HepG2 (cell line): ENCODE measurements at regions not wholly inside any gene's neighbourhood (a gene's known extent, or its start where the extent isn't known, plus 50 kb on each side); places are given as distances from the start of the nearest gene placed in this dataset.

Experiments used
- ATAC-seq: fragments of 200-7000 bp; cut with Tn5 transposase; 3 replicates; pipeline ENCODE4 v1.9.1; 2020; ENCODE audit warnings: mild to moderate bottlenecking, moderate library complexity
- BruUV-seq: library from RNA; stranded (reverse); fragments of 400-500 nt; replicated peaks from 2 replicates; lab custom pipeline; 2021; lab: Mats Ljungman, UMichigan
- CTCF ChIA-PET: fragments of 300-600 bp; formaldehyde crosslinking; extraction: SDS; loops from one replicate; lab custom pipeline; 2021; ENCODE audit warnings: low total read pairs, inconsistent platforms, low intra/inter-chr PET ratio; lab: Yijun Ruan, JAX
- POLR2A ChIA-PET: fragments of 350-600 bp; sonication (Branson Sonifier 250); formaldehyde crosslinking; loops from one replicate; lab custom pipeline; 2020; ENCODE audit warnings: antibody characterized with exemption, inconsistent platforms; lab: Yijun Ruan, JAX
- DNase-seq: peaks from one replicate; pipeline ENCODE4 v3.0.0-alpha.2; 2015; ENCODE audit warnings: low spot score
- FAIRE-seq: peaks from 3 replicates; lab custom pipeline; 2011; peaks lifted over from hg19 to GRCh38; lab: Jason Lieb, UNC
- H2AFZ ChIP-seq: one replicate; pipeline ENCODE4 v1.6.1; 2011; ENCODE audit warnings: low read length, inconsistent platforms
- H3K27ac ChIP-seq: fragments of 300-600 bp; 3 replicates; pipeline ENCODE4 v1.8.0; 2011; ENCODE audit warnings: mixed run types, mild to moderate bottlenecking, mixed read lengths, low read length, inconsistent platforms; ENCODE audit not compliant: insufficient read depth; ENCODE audit errors: extremely low read length
- H3K27me3 ChIP-seq, 2 experiments: fragments of 200-600 bp in 1 of 2; 2 replicates in 1 of 2; 3 replicates in 1 of 2; pipeline versions ENCODE4 v1.6.0 to v1.8.0; 2011; ENCODE audit warnings: low read length in 2 of 2, mild to moderate bottlenecking in 2 of 2, moderate library complexity in 2 of 2, inconsistent platforms in 1 of 2; ENCODE audit not compliant: insufficient read depth in 2 of 2, control insufficient read depth in 1 of 2
- H3K36me3 ChIP-seq, 2 experiments: fragments of 200-600 bp in 1 of 2; replicated peaks in 1 of 2; 2 replicates in 1 of 2; 3 replicates in 1 of 2; pipeline versions ENCODE4 v1.5.1 to v1.8.0; 2011; ENCODE audit warnings: low read length in 2 of 2, inconsistent platforms in 1 of 2; ENCODE audit not compliant: insufficient read depth in 2 of 2, control insufficient read depth in 1 of 2
- H3K4me1 ChIP-seq: 2 replicates; pipeline ENCODE4 v1.5.1; 2012; ENCODE audit warnings: low read length, inconsistent platforms; ENCODE audit not compliant: insufficient read depth
- H3K4me2 ChIP-seq: 2 replicates; pipeline ENCODE4 v1.6.0; 2011; ENCODE audit warnings: low read depth, low read length, inconsistent platforms
- H3K4me3 ChIP-seq, 3 experiments: fragments of 200-600 bp in 1 of 3; sonication (generic), shearing (Covaris generic) in 1 of 3; replicated peaks in 1 of 3; 2 replicates each; pipeline ENCODE4 v1.5.1; 2011 to 2016; ENCODE audit warnings: low read length in 3 of 3, inconsistent platforms in 2 of 3, low read depth in 2 of 3, mild to moderate bottlenecking in 2 of 3, control low read depth in 1 of 3, mixed read lengths in 1 of 3; ENCODE audit not compliant: insufficient read depth in 1 of 3
- H3K79me2 ChIP-seq: one replicate; pipeline ENCODE4 v1.6.1; 2011; ENCODE audit warnings: low read length, inconsistent platforms; ENCODE audit not compliant: insufficient read depth
- H3K9ac ChIP-seq: 2 replicates; pipeline ENCODE4 v1.6.0; 2011; ENCODE audit warnings: mild to moderate bottlenecking, low read depth, low read length, inconsistent platforms; ENCODE audit not compliant: insufficient read depth
- H3K9me3 ChIP-seq: 2 replicates; pipeline ENCODE4 v1.5.1; 2012; ENCODE audit warnings: mild to moderate bottlenecking, low read length
- H4K20me1 ChIP-seq: 2 replicates; pipeline ENCODE4 v1.6.0; 2011; ENCODE audit warnings: inconsistent platforms, mild to moderate bottlenecking, low read length, moderate library complexity; ENCODE audit not compliant: insufficient read depth
- EHMT2 ChIP-seq: fragments of 200-600 bp; sonication (generic); IDR thresholded peaks from 2 replicates; pipeline ENCODE4 v1.7.0; 2017; ENCODE audit warnings: antibody characterized with exemption, low read depth, low read length, borderline replicate concordance
- ETV6 ChIP-seq: sonication (generic); formaldehyde crosslinking; conservative IDR thresholded peaks from 2 replicates; pipeline ENCODE4 v1.4.0; 2020; ENCODE audit warnings: missing genetic modification reagents
- MED8 ChIP-seq: sonication (generic); formaldehyde crosslinking; IDR thresholded peaks from 2 replicates; pipeline ENCODE4 v1.8.1; 2023; ENCODE audit warnings: mild to moderate bottlenecking, missing genetic modification reagents; ENCODE audit not compliant: insufficient replicate concordance
- SRSF9 ChIP-seq: fragments of 200-400 bp; formaldehyde crosslinking; IDR thresholded peaks from 2 replicates; pipeline ENCODE4 v1.6.1; 2018; ENCODE audit warnings: borderline replicate concordance, mild to moderate bottlenecking, low read depth, low read length; ENCODE audit not compliant: insufficient read depth, poor library complexity, severe bottlenecking
- ZNF124 ChIP-seq: sonication (generic); formaldehyde crosslinking; IDR thresholded peaks from 2 replicates; pipeline ENCODE4 v1.4.0; 2020; ENCODE audit warnings: missing genetic modification reagents
- ZNF7 ChIP-seq: IDR thresholded peaks from 2 replicates; pipeline ENCODE4 v1.6.1; 2016; ENCODE audit warnings: missing biosample characterization, missing genetic modification reagents
- WGBS: methylation state at CpG from one replicate; pipeline ENCODE4 v1.1.6; 2017; ENCODE audit warnings: low lambda C conversion rate; 5-methylcytosine and 5-hydroxymethylcytosine counted together
- in situ Hi-C: cut with HindIII; loops from 2 replicates; pipeline ENCODE4 v1.10.0; 2017; ENCODE audit warnings: low pct_unique_long_range_greater_than_20kb; ENCODE audit not compliant: extremely low pct_ligation_motif_present
- intact Hi-C: fragments of 100-400 bp; cut with micrococcal nuclease; formaldehyde crosslinking; loops from one replicate; pipeline ENCODE4 v1.10.0; 2022; ENCODE audit not compliant: unreplicated experiment
- TF ChIP-seq, protein P1 (sequence below): sonication (generic); formaldehyde crosslinking; IDR thresholded peaks from 2 replicates; pipeline ENCODE4 v1.5.0; 2020; ENCODE audit warnings: mild to moderate bottlenecking, missing genetic modification reagents
- TF ChIP-seq, protein P2 (sequence below): sonication (generic); formaldehyde crosslinking; IDR thresholded peaks from 2 replicates; pipeline ENCODE4 v1.8.0; 2022; ENCODE audit warnings: missing genetic modification reagents, mild to moderate bottlenecking, inconsistent platforms, borderline replicate concordance
- TF ChIP-seq, protein P3 (sequence below): sonication (generic); formaldehyde crosslinking; IDR thresholded peaks from 2 replicates; pipeline ENCODE4 v1.9.0; 2021; ENCODE audit warnings: missing genetic modification reagents, borderline replicate concordance
- TF ChIP-seq, protein P4 (sequence below): sonication (generic); formaldehyde crosslinking; IDR thresholded peaks from 2 replicates; pipeline ENCODE4 v1.5.1; 2020; ENCODE audit warnings: missing genetic modification reagents, mild to moderate bottlenecking, borderline replicate concordance

DNA sequence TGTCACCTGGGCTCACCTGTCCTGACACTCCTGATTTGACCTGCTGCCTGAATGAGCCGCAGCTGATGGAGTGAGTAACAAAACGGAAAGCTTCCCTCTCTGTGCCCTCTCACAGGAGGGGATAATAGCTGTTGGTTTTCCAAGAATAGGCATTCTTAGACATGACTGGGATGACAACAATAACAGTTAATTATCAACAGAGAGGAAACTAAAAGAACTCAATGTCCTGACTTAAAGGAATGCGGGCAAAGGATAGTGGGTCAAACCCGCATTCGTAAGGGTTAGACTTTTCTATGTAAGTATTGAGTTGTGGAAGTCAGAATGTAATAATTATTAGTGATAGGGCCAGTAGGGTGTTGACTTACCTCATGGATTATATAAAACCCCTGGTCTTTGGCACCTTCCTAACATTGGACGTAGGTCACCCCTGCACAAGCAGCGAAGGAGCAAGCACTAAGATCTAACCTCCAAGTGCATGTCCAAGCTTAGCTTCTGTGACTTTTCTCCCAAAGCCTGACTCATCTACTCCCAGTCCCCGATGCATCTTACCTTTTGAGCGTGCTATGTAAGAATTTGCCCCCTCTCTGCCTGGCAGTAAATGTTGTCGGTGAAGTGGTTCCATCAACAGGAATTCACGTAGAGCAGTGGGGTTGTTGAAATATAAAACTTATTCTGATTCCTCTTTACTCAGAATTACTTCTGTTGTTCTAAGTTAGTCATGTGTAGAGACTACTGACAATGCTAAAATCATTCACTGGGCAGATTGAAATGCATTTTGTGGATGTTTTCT is 442.3 kb downstream of the FGF9 start:
- POLR2A ChIA-PET: no interaction called here
- Histone ChIP-seq H3K36me3 (no peaks in the 10 kb centered on the region), H3K9ac (no peak overlapping the region), H2AFZ (no peak overlapping the region), H3K79me2 (no peaks in the 10 kb centered on the region), H4K20me1 (no peaks in the 10 kb centered on the region), H3K9me3 (no peaks in the 10 kb centered on the region), H3K4me1 (no peaks in the 10 kb centered on the region), H3K27ac (no peak overlapping the region), H3K4me2 (no peak overlapping the region), H3K27me3 (no peaks in the 10 kb centered on the region), H3K4me3 (no peak overlapping the region)
- in situ Hi-C loops (no loop called here), intact Hi-C loops (no loop called here)
- TF ChIP-seq ETV6 (CRISPR knock-in tag) (no peak), EHMT2 (no peak), SRSF9 (no peak), ZNF124 (CRISPR knock-in tag) (no peak), ZNF7 (CRISPR knock-in tag) (no peak), MED8 (no peak)
- TF ChIP-seq, protein P1, sequence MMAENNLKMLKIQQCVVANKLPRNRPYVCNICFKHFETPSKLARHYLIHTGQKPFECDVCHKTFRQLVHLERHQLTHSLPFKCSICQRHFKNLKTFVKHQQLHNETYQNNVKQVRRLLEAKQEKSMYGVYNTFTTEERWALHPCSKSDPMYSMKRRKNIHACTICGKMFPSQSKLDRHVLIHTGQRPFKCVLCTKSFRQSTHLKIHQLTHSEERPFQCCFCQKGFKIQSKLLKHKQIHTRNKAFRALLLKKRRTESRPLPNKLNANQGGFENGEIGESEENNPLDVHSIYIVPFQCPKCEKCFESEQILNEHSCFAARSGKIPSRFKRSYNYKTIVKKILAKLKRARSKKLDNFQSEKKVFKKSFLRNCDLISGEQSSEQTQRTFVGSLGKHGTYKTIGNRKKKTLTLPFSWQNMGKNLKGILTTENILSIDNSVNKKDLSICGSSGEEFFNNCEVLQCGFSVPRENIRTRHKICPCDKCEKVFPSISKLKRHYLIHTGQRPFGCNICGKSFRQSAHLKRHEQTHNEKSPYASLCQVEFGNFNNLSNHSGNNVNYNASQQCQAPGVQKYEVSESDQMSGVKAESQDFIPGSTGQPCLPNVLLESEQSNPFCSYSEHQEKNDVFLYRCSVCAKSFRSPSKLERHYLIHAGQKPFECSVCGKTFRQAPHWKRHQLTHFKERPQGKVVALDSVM (CRISPR knock-in tag): no peak
- TF ChIP-seq, protein P2, sequence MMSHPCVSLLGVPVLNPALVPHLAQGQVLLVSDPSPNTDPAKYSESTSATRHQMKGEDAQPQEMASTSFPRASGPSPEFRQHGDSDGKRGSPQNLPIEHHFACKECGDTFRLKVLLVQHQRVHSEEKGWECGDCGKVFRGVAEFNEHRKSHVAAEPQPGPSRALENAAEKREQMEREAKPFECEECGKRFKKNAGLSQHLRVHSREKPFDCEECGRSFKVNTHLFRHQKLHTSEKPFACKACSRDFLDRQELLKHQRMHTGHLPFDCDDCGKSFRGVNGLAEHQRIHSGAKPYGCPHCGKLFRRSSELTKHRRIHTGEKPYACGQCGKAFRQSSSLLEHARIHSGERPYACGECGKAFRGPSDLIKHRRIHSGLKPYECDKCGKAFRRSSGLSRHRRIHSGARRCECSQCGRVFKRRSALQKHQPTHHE (CRISPR knock-in tag): no peak
- TF ChIP-seq, protein P3, sequence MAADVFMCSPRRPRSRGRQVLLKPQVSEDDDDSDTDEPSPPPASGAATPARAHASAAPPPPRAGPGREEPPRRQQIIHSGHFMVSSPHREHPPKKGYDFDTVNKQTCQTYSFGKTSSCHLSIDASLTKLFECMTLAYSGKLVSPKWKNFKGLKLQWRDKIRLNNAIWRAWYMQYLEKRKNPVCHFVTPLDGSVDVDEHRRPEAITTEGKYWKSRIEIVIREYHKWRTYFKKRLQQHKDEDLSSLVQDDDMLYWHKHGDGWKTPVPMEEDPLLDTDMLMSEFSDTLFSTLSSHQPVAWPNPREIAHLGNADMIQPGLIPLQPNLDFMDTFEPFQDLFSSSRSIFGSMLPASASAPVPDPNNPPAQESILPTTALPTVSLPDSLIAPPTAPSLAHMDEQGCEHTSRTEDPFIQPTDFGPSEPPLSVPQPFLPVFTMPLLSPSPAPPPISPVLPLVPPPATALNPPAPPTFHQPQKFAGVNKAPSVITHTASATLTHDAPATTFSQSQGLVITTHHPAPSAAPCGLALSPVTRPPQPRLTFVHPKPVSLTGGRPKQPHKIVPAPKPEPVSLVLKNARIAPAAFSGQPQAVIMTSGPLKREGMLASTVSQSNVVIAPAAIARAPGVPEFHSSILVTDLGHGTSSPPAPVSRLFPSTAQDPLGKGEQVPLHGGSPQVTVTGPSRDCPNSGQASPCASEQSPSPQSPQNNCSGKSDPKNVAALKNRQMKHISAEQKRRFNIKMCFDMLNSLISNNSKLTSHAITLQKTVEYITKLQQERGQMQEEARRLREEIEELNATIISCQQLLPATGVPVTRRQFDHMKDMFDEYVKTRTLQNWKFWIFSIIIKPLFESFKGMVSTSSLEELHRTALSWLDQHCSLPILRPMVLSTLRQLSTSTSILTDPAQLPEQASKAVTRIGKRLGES (CRISPR knock-in tag): no peak
- TF ChIP-seq, protein P4, sequence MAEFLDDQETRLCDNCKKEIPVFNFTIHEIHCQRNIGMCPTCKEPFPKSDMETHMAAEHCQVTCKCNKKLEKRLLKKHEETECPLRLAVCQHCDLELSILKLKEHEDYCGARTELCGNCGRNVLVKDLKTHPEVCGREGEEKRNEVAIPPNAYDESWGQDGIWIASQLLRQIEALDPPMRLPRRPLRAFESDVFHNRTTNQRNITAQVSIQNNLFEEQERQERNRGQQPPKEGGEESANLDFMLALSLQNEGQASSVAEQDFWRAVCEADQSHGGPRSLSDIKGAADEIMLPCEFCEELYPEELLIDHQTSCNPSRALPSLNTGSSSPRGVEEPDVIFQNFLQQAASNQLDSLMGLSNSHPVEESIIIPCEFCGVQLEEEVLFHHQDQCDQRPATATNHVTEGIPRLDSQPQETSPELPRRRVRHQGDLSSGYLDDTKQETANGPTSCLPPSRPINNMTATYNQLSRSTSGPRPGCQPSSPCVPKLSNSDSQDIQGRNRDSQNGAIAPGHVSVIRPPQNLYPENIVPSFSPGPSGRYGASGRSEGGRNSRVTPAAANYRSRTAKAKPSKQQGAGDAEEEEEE: no peak
- DNase-seq (no peak), ATAC-seq (no peak), FAIRE-seq (no peak)
- BruUV-seq: no TSS peak
- 48% methylated on average over 9 of the region's 11 CpGs for WGBS
- CTCF ChIA-PET: no interaction called here
